ENCODE measurements at regions not wholly inside any gene's neighbourhood (a gene's known extent, or its start where the extent isn't known, plus 50 kb on each side); places are given as distances from the start of the nearest gene placed in this dataset.

DNA sequence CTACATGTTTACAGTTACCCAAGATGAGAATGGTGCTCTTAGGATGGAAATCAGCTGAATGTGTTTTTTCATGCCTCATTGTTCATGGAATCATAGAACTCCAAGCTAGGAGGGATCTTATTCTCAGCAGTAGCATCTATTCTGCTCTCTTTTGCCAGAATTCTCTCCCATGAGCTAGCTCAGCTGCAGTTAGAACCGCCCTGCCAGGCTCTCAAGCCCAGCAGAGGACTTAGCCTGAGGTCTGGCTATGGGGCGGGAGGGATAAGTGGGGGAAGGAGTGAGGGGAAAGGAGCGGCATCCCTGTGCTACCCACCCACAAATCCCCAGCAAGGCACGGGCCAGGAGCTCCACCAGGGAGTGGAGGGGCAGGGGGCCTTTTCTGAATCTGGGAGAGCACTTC lies 120.7 kb upstream of the PLXNA4 start:
- H3K27ac ChIP-seq = no peak overlapping the region
- ATAC-seq = no peak
- intact Hi-C loops (cut with DNase I) = no loop called here
- WGBS, 2 donors = 52 to 62% methylated on average over 4 of the region's 4 CpGs
- no peaks in the 10 kb centered on the region for H3K9me3 ChIP-seq
- no peaks in the 10 kb centered on the region for H3K27me3 ChIP-seq
- no peak for FAIRE-seq
- no peaks in the 10 kb centered on the region for H3K36me3 ChIP-seq
- no peak for TF ChIP-seq CTCF (IDR thresholded peaks at IDR 0.05)
- no peak overlapping the region for H3K4me3 ChIP-seq
- no peak for DNase-seq
- H3K4me1 ChIP-seq = no peaks in the 10 kb centered on the region

DNA sequence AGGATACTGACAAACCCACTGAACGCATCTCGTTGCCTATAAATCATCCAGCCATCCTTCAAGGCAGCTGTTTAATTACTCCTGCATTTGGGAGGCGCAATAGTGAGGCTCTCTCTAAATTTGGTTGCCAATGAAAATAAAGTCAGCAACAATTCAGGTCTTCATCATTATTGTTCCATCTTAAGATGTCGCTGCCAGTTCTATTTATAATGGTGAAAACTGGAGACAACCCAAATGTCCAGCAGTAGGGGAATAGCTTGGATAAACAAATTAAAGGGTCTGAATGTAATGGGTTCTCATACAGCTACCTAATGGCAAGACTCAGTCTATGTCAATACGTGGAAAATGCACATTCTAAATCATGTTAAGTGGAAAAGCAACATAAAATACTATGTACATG lies 120.1 kb upstream of the PLXNA4 start:
- Histone ChIP-seq H3K4me3 (no peak overlapping the region), H3K36me3 (no peaks in the 10 kb centered on the region), H3K4me1 (no peaks in the 10 kb centered on the region), H3K9me3 (no peaks in the 10 kb centered on the region), H3K27me3 (no peaks in the 10 kb centered on the region), H3K27ac (no peak overlapping the region)
- DNase-seq (no peak), ATAC-seq (no peak), FAIRE-seq (no peak)
- 82 to 86% methylated on average over 5 of the region's 5 CpGs for WGBS, 2 donors
- no peak for TF ChIP-seq CTCF (IDR thresholded peaks at IDR 0.05)
- intact Hi-C loops (cut with DNase I) = no loop called here

GRCh38 chr7:132691201-132691600 lies 114.9 kb upstream of the PLXNA4 start:
- DNase-seq (no peak), FAIRE-seq (no peak), ATAC-seq (no peak)
- Histone ChIP-seq H3K27ac (no peak overlapping the region), H3K27me3 (no peaks in the 10 kb centered on the region), H3K9me3 (no peaks in the 10 kb centered on the region), H3K4me1 (no peaks in the 10 kb centered on the region), H3K36me3 (no peaks in the 10 kb centered on the region), H3K4me3 (no peak overlapping the region)
- intact Hi-C loops (cut with DNase I) = no loop called here
- WGBS, 2 donors = 85% methylated on average over 3 of the region's 3 CpGs
- no peak for TF ChIP-seq CTCF (IDR thresholded peaks at IDR 0.05)

DNA sequence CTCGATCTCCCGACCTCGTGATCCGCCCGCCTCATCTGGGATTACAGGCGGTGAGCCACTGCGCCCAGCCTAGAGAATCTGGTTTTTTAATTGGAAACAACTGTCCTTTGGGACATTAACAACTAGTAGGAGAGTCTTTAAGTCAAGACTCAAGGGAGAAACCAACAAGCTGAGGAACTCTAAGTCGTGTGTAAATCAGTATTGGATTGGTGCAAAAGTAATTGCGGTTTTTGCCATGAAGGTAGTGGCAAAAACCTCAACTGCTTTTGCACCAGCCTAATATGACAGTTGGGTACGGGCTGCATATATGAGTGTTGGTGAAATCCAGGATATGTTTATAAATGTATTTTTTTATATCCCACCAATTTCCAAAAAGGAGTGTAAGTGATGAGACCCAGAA lies 113.9 kb upstream of the PLXNA4 start:
- WGBS, 2 donors = 89 to 90% methylated on average over 10 of the region's 10 CpGs

GRCh38 chr7:132687981-132688383 lies 111.7 kb upstream of the PLXNA4 start:
- FAIRE-seq (no peak), DNase-seq (no peak), ATAC-seq (no peak)
- TF ChIP-seq CTCF (IDR thresholded peaks at IDR 0.05) = no peak
- no peak overlapping the region for H3K27ac ChIP-seq
- no peaks in the 10 kb centered on the region for H3K4me1 ChIP-seq
- intact Hi-C loops (cut with DNase I) = no loop called here
- 71 to 78% methylated on average over 5 of the region's 5 CpGs for WGBS, 2 donors
- no peaks in the 10 kb centered on the region for H3K27me3 ChIP-seq
- no peaks in the 10 kb centered on the region for H3K9me3 ChIP-seq
- H3K4me3 ChIP-seq = no peak overlapping the region
- no peaks in the 10 kb centered on the region for H3K36me3 ChIP-seq

More for the DNA sequence above, 113.9 kb upstream of the PLXNA4 start:
- no peak for ATAC-seq
- no peak overlapping the region for H3K4me3 ChIP-seq
- DNase-seq = no peak
- no peak for FAIRE-seq
- H3K4me1 ChIP-seq = no peaks in the 10 kb centered on the region
- no peak overlapping the region for H3K27ac ChIP-seq
- TF ChIP-seq CTCF (IDR thresholded peaks at IDR 0.05) = no peak
- no peaks in the 10 kb centered on the region for H3K36me3 ChIP-seq
- intact Hi-C loops (cut with DNase I) = no loop called here
- H3K9me3 ChIP-seq = no peaks in the 10 kb centered on the region
- H3K27me3 ChIP-seq = no peaks in the 10 kb centered on the region
